Mammary epithelial cell (primary cell): ENCODE measurements at regions not wholly inside any gene's neighbourhood (a gene's known extent, or its start where the extent isn't known, plus 50 kb on each side); places are given as distances from the start of the nearest gene placed in this dataset.

Experiments
- CTCF ChIP-seq, 2 donors: IDR thresholded peaks in 1 of 2; conservative IDR thresholded peaks in 1 of 2; 2 replicates each; pipeline ENCODE4 v1.5.1; 2011 to 2012; ENCODE audit warnings: inconsistent platforms in 2 of 2, low read length in 2 of 2, mild to moderate bottlenecking in 2 of 2, control low read depth in 1 of 2, low read depth in 1 of 2; ENCODE audit not compliant: insufficient read depth in 1 of 2; ENCODE audit errors: extremely low read depth in 1 of 2
- EZH2 ChIP-seq: IDR thresholded peaks from 2 replicates; pipeline ENCODE4 v1.6.1; 2012; ENCODE audit warnings: low read length, inconsistent platforms, borderline replicate concordance

DNA sequence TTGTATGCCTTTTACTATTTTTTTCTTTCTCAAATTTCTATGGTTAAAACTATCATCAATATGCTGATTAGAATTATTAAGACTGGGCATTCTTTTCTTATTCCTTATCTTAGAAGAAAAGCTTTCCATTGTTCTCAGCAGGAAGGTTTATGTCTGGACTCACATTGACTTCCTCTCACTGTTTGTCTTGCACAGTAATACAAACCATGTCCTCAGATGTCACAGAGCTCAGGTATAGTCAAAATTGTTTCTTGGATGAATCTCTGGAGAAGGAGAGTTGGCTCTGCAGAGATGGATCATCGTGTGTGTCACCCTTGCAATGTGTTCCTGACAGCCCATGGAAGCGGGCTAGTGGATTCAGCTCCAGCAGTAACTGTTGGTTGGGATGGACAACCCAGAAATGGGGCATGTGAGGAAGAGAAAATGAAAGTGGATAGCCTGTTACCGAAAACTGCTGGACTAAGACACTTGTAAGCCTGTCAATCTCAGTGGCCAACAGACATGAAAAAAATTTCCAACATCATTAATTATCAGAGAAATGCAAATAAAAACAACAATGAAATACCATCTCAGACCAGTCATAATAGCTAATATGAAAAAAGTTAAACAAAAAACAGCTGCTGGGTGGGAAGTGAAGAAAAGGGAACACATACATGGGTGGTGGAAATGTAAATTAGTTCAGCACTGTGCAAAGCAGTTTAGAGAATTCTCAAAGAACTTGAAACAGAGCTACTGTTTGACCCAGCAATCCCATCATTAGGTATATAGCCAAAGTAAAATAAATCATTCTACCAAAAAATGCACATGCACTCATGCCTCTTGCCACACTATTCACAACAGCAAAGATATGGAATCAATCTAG is 967.8 kb downstream of the TMEM121 start:
- no peak for TF ChIP-seq EZH2
- no peak for TF ChIP-seq CTCF (conservative IDR thresholded peaks at IDR 0.05 in 1 of 2, IDR thresholded peaks at IDR 0.05 in 1 of 2; ENCODE audit: extremely low read depth in 1 of 2, insufficient read depth in 1 of 2, low read depth in 1 of 2, low read length in 2 of 2)
